NCI-H2171 treated with DMSO at 0.1 percent for 48 hours (cell line): ENCODE measurements at regions not wholly inside any gene's neighbourhood (a gene's known extent, or its start where the extent isn't known, plus 50 kb on each side); places are given as distances from the start of the nearest gene placed in this dataset.

Source experiments
- DNase-seq: peaks from one replicate; lab custom pipeline; 2025; lab: John Stamatoyannopoulos, UW

- DNase-seq, result no peak
These were observed 756.0 kb upstream of the RBFOX1 start for GRCh38 chr16:6576606-6577005.

- DNase-seq, result no peak
These were observed 756.5 kb upstream of the RBFOX1 start for GRCh38 chr16:6576113-6576512.

- DNase-seq, result no peak
These were observed 758.5 kb upstream of the RBFOX1 start for GRCh38 chr16:6574146-6574545.

GRCh38 chr16:6573577-6573976 lies 759.1 kb upstream of the RBFOX1 start:
- DNase-seq, result no peak

- DNase-seq, result no peak
These were observed 761.6 kb upstream of the RBFOX1 start for GRCh38 chr16:6571044-6571443.

- no peak for DNase-seq
These were observed 762.1 kb upstream of the RBFOX1 start for GRCh38 chr16:6570530-6570929.

GRCh38 chr16:6562986-6563385 lies 769.7 kb upstream of the RBFOX1 start:
- no peak for DNase-seq

GRCh38 chr16:6560306-6561100 lies 772.1 kb upstream of the RBFOX1 start:
- DNase-seq, result no peak

GRCh38 chr16:6558661-6559060 lies 774.0 kb upstream of the RBFOX1 start:
- DNase-seq, result no peak

- DNase-seq, result no peak
These were observed 774.5 kb upstream of the RBFOX1 start for GRCh38 chr16:6558126-6558525.

GRCh38 chr16:6557353-6558023 lies 775.2 kb upstream of the RBFOX1 start:
- no peak for DNase-seq

GRCh38 chr16:6549415-6549814 lies 783.2 kb upstream of the RBFOX1 start:
- DNase-seq, result no peak

- no peak for DNase-seq
These were observed 784.1 kb upstream of the RBFOX1 start for GRCh38 chr16:6548507-6548906.

- no peak for DNase-seq
These were observed 785.5 kb upstream of the RBFOX1 start for GRCh38 chr16:6547131-6547530.

GRCh38 chr16:6545329-6545728 lies 787.3 kb upstream of the RBFOX1 start:
- no peak for DNase-seq

- DNase-seq, result no peak
These were observed 791.4 kb upstream of the RBFOX1 start for GRCh38 chr16:6541267-6541666.

- no peak for DNase-seq
These were observed 796.2 kb upstream of the RBFOX1 start for GRCh38 chr16:6536411-6536810.

- no peak for DNase-seq
These were observed 801.6 kb upstream of the RBFOX1 start for GRCh38 chr16:6531067-6531466.

- no peak for DNase-seq
These were observed 804.4 kb upstream of the RBFOX1 start for GRCh38 chr16:6528217-6528616.

GRCh38 chr16:6527646-6528045 lies 805.0 kb upstream of the RBFOX1 start:
- no peak for DNase-seq

- DNase-seq, result no peak
These were observed 808.1 kb upstream of the RBFOX1 start for GRCh38 chr16:6524501-6524900.

GRCh38 chr16:6517020-6517720 lies 815.5 kb upstream of the RBFOX1 start:
- DNase-seq, result no peak

- no peak for DNase-seq
These were observed 820.1 kb upstream of the RBFOX1 start for GRCh38 chr16:6512512-6512911.
